Panc1 (cell line): ENCODE measurements at regions not wholly inside any gene's neighbourhood (a gene's known extent, or its start where the extent isn't known, plus 50 kb on each side); places are given as distances from the start of the nearest gene placed in this dataset.
"Not testable (repeated sequence)": the region's sequence is repeated elsewhere in the genome, so short reads cannot be mapped to it uniquely, and the experiment has no call there.

Source experiments
- POLR2AphosphoS5 ChIP-seq: IDR thresholded peaks from 2 replicates; pipeline ENCODE4 v1.6.1; 2012; ENCODE audit warnings: mild to moderate bottlenecking, low read depth, low read length, moderate library complexity
- TCF7L2 ChIP-seq: IDR thresholded peaks from 2 replicates; pipeline ENCODE4 v1.6.1; 2011; ENCODE audit warnings: mild to moderate bottlenecking, low read depth, low read length, inconsistent platforms
- TF ChIP-seq, protein P1 (sequence below): fragments of 450-650 bp; IDR thresholded peaks from 2 replicates; pipeline ENCODE4 v1.5.1; 2017; ENCODE audit warnings: mild to moderate bottlenecking

DNA sequence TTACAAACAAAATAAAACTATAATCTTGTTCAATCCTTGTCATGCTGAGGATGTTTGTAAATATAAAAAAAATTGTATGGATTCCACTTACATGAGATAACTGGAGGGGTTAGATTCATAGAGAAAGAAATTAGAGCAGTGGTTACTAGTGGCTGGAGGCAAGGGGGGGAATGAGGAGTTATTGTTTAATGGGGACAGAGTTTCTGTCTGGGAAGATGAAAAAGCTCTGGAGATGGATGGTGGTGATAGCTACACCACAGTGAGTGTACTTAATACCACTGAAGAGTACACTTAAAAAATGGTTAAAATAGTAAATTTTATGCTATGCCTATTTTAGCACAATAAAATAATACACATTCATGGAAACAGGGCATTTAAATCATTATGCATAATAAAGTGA lies 247.5 kb upstream of the PLGLB2 start:
- TF ChIP-seq, protein P1, sequence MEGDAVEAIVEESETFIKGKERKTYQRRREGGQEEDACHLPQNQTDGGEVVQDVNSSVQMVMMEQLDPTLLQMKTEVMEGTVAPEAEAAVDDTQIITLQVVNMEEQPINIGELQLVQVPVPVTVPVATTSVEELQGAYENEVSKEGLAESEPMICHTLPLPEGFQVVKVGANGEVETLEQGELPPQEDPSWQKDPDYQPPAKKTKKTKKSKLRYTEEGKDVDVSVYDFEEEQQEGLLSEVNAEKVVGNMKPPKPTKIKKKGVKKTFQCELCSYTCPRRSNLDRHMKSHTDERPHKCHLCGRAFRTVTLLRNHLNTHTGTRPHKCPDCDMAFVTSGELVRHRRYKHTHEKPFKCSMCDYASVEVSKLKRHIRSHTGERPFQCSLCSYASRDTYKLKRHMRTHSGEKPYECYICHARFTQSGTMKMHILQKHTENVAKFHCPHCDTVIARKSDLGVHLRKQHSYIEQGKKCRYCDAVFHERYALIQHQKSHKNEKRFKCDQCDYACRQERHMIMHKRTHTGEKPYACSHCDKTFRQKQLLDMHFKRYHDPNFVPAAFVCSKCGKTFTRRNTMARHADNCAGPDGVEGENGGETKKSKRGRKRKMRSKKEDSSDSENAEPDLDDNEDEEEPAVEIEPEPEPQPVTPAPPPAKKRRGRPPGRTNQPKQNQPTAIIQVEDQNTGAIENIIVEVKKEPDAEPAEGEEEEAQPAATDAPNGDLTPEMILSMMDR: not testable (repeated sequence)
- not testable (repeated sequence) for TF ChIP-seq POLR2AphosphoS5, TCF7L2
